Body of pancreas (tissue), 4 donors: ENCODE measurements at regions not wholly inside any gene's neighbourhood (a gene's known extent, or its start where the extent isn't known, plus 50 kb on each side); places are given as distances from the start of the nearest gene placed in this dataset.

Experiments used
- ATAC-seq: fragments of 150-250 bp; one replicate; pipeline ENCODE4 v1.9.1; 2016
- DNase-seq, 4 donors: peaks; one replicate each; pipeline ENCODE4 v3.0.0-alpha.2; 2019
- H3K27ac ChIP-seq, 4 donors: fragments of 200-600 bp; sonication (generic); 1 replicate in 3 of 4; 2 replicates in 1 of 4; pipeline versions ENCODE4 v1.5.1 to v1.6.1; 2016 to 2019; ENCODE audit warnings: mild to moderate bottlenecking in 1 of 4, mixed read lengths in 1 of 4, moderate library complexity in 1 of 4
- H3K27me3 ChIP-seq, 2 donors: fragments of 200-600 bp; sonication (generic); one replicate each; pipeline ENCODE4 v1.6.0; 2016; ENCODE audit warnings: mild to moderate bottlenecking in 1 of 2
- H3K36me3 ChIP-seq, 2 donors: fragments of 200-600 bp; sonication (generic); replicated peaks in 1 of 2; 2 replicates each; pipeline ENCODE4 v1.5.1; 2016; ENCODE audit warnings: low read depth in 2 of 2; ENCODE audit not compliant: insufficient read depth in 1 of 2
- H3K4me1 ChIP-seq: fragments of 200-600 bp; sonication (generic); one replicate; pipeline ENCODE4 v1.6.0; 2016
- H3K4me3 ChIP-seq, 2 donors: fragments of 200-600 bp; sonication (generic); 1 replicate in 1 of 2; 2 replicates in 1 of 2; pipeline ENCODE4 v1.5.1; 2016 to 2019
- H3K9me3 ChIP-seq, 3 donors: fragments of 200-600 bp; sonication (generic); 1 replicate in 2 of 3; 2 replicates in 1 of 3; pipeline ENCODE4 v1.5.1; 2016
- CTCF ChIP-seq, 7 experiments: fragments of 450-650 bp in 4 of 7; fragments of 200-600 bp in 3 of 7; sonication (generic) in 3 of 7; IDR thresholded peaks; one replicate each; pipeline ENCODE4 v1.5.1; 2016 to 2019; ENCODE audit warnings: antibody characterized with exemption in 7 of 7
- POLR2A ChIP-seq, 3 donors: fragments of 450-650 bp; IDR thresholded peaks; one replicate each; pipeline ENCODE4 v1.6.1; 2016; ENCODE audit warnings: antibody characterized with exemption in 3 of 3, mild to moderate bottlenecking in 2 of 3
- WGBS, 2 donors: methylation state at CpG; one replicate each; pipeline ENCODE4 v1.1.5; 2017; 5-methylcytosine and 5-hydroxymethylcytosine counted together
- intact Hi-C: fragments of 100-400 bp; cut with DNase I; formaldehyde crosslinking; loops from one replicate; pipeline ENCODE4 v1.15.1; 2023

- ATAC-seq = no peak
- WGBS, 2 donors = 67 to 79% methylated on average over 3 of the region's 3 CpGs
- no peaks in the 10 kb centered on the region for H3K9me3 ChIP-seq
- H3K36me3 ChIP-seq = no peaks in the 10 kb centered on the region
- no peaks in the 10 kb centered on the region for H3K27me3 ChIP-seq
- no peaks in the 10 kb centered on the region for H3K4me1 ChIP-seq
- intact Hi-C loops = no loop called here
- no peak for TF ChIP-seq POLR2A (IDR thresholded peaks at IDR 0.05)
- no peak for TF ChIP-seq CTCF (IDR thresholded peaks at IDR 0.05)
- DNase-seq = no peak
- H3K4me3 ChIP-seq = no peak overlapping the region
- no peak overlapping the region for H3K27ac ChIP-seq
Observed at GRCh38 chr4:30844861-30845582, 124.9 kb downstream of the PCDH7 start.

- DNase-seq (no peak), ATAC-seq (no peak)
- TF ChIP-seq POLR2A (IDR thresholded peaks at IDR 0.05) (no peak), CTCF (IDR thresholded peaks at IDR 0.05) (no peak)
- no peaks in the 10 kb centered on the region for H3K27me3 ChIP-seq
- no peak overlapping the region for H3K4me3 ChIP-seq
- H3K36me3 ChIP-seq = no peaks in the 10 kb centered on the region
- H3K4me1 ChIP-seq = no peaks in the 10 kb centered on the region
- 24 to 30% methylated on average over 1 of the region's 1 CpG for whole genome bisulfite sequencing, 2 donors
- intact Hi-C loops = no loop called here
- H3K9me3 ChIP-seq = no peaks in the 10 kb centered on the region
- no peak overlapping the region for H3K27ac ChIP-seq
Observed at GRCh38 chr4:30847167-30847566, 127.0 kb downstream of the PCDH7 start.

- H3K27me3 ChIP-seq = no peaks in the 10 kb centered on the region
- no peaks in the 10 kb centered on the region for H3K4me1 ChIP-seq
- 74 to 79% methylated on average over 1 of the region's 1 CpG for WGBS, 2 donors
- intact Hi-C loops = no loop called here
- no peaks in the 10 kb centered on the region for H3K9me3 ChIP-seq
- DNase-seq (no peak), ATAC-seq (no peak)
- H3K4me3 ChIP-seq = no peak overlapping the region
- no peaks in the 10 kb centered on the region for H3K36me3 ChIP-seq
- TF ChIP-seq POLR2A (IDR thresholded peaks at IDR 0.05) = no peak
- no peak for TF ChIP-seq CTCF (IDR thresholded peaks at IDR 0.05)
- H3K27ac ChIP-seq = no peak overlapping the region
Observed at GRCh38 chr4:30847958-30848357, 127.8 kb downstream of the PCDH7 start.

- intact Hi-C loops = no loop called here
- Histone ChIP-seq H3K27me3 (no peaks in the 10 kb centered on the region), H3K9me3 (no peaks in the 10 kb centered on the region), H3K4me3 (no peak overlapping the region), H3K27ac (no peak overlapping the region), H3K4me1 (no peaks in the 10 kb centered on the region), H3K36me3 (no peaks in the 10 kb centered on the region)
- WGBS, 2 donors = 44 to 46% methylated on average over 3 of the region's 3 CpGs
- TF ChIP-seq CTCF (IDR thresholded peaks at IDR 0.05) (no peak), POLR2A (IDR thresholded peaks at IDR 0.05) (no peak)
- DNase-seq = no peak
- ATAC-seq = no peak
Observed at GRCh38 chr4:30854531-30854930, 134.4 kb downstream of the PCDH7 start.

GRCh38 chr4:30855232-30855631 is 135.1 kb downstream of the PCDH7 start:
- DNase-seq (no peak), ATAC-seq (no peak)
- Histone ChIP-seq H3K4me3 (no peak overlapping the region), H3K36me3 (no peaks in the 10 kb centered on the region), H3K9me3 (no peaks in the 10 kb centered on the region), H3K27me3 (no peaks in the 10 kb centered on the region), H3K27ac (no peak overlapping the region), H3K4me1 (no peaks in the 10 kb centered on the region)
- 60 to 61% methylated on average over 3 of the region's 3 CpGs for WGBS, 2 donors
- intact Hi-C loops = no loop called here
- TF ChIP-seq CTCF (IDR thresholded peaks at IDR 0.05) (no peak), POLR2A (IDR thresholded peaks at IDR 0.05) (no peak)
